ENCODE measurements at regions not wholly inside any gene's neighbourhood (a gene's known extent, or its start where the extent isn't known, plus 50 kb on each side); places are given as distances from the start of the nearest gene placed in this dataset.

GRCh38 chr14:85233756-85234155 is 296.2 kb upstream of the FLRT2 start:
- DNase-seq: no peak

- DNase-seq: no peak
These were observed 295.6 kb upstream of the FLRT2 start for GRCh38 chr14:85234156-85235025.

- no peak for DNase-seq
These were observed 294.1 kb upstream of the FLRT2 start for GRCh38 chr14:85235868-85236267.

GRCh38 chr14:85236296-85236695 is 293.6 kb upstream of the FLRT2 start:
- no peak for DNase-seq

GRCh38 chr14:85239791-85240190 is 290.2 kb upstream of the FLRT2 start:
- no peak for DNase-seq

GRCh38 chr14:85241022-85241855 is 288.7 kb upstream of the FLRT2 start:
- DNase-seq: no peak

GRCh38 chr14:85242666-85243065 is 287.3 kb upstream of the FLRT2 start:
- no peak for DNase-seq

- no peak for DNase-seq
These were observed 286.6 kb upstream of the FLRT2 start for GRCh38 chr14:85243321-85243720.

- DNase-seq: no peak
These were observed 282.9 kb upstream of the FLRT2 start for GRCh38 chr14:85247071-85247470.

- no peak for DNase-seq
These were observed 280.9 kb upstream of the FLRT2 start for GRCh38 chr14:85248881-85249635.

- no peak for DNase-seq
These were observed 279.3 kb upstream of the FLRT2 start for GRCh38 chr14:85250414-85251189.

- no peak for DNase-seq
These were observed 277.9 kb upstream of the FLRT2 start for GRCh38 chr14:85252011-85252410.

- DNase-seq: no peak
These were observed 275.2 kb upstream of the FLRT2 start for GRCh38 chr14:85254711-85255110.

GRCh38 chr14:85257287-85257686 is 272.7 kb upstream of the FLRT2 start:
- DNase-seq: no peak

GRCh38 chr14:85263916-85264675 is 265.8 kb upstream of the FLRT2 start:
- DNase-seq: no peak

- no peak for DNase-seq
These were observed 256.8 kb upstream of the FLRT2 start for GRCh38 chr14:85273099-85273677.

- no peak for DNase-seq
These were observed 256.0 kb upstream of the FLRT2 start for GRCh38 chr14:85273952-85274351.

- no peak for DNase-seq
These were observed 253.6 kb upstream of the FLRT2 start for GRCh38 chr14:85276161-85276978.

GRCh38 chr14:85276979-85277228 is 253.0 kb upstream of the FLRT2 start:
- no peak for DNase-seq

GRCh38 chr14:85279407-85279806 is 250.5 kb upstream of the FLRT2 start:
- DNase-seq: no peak

- DNase-seq: no peak
These were observed 249.9 kb upstream of the FLRT2 start for GRCh38 chr14:85280074-85280473.
